Endothelial cell of umbilical vein (primary cell): ENCODE measurements at regions not wholly inside any gene's neighbourhood (a gene's known extent, or its start where the extent isn't known, plus 50 kb on each side); places are given as distances from the start of the nearest gene placed in this dataset.
"Not testable (repeated sequence)": the region's sequence is repeated elsewhere in the genome, so short reads cannot be mapped to it uniquely, and the experiment has no call there.

Experiments
- POLR2A ChIP-seq: IDR thresholded peaks from 2 replicates; pipeline ENCODE4 v1.6.1; 2012; ENCODE audit warnings: low read depth, mild to moderate bottlenecking, control low read depth, low read length
- POLR2AphosphoS5 ChIP-seq: IDR thresholded peaks from 2 replicates; pipeline ENCODE4 v1.6.1; 2012; ENCODE audit warnings: low read depth, mild to moderate bottlenecking, control low read depth, low read length, moderate library complexity; ENCODE audit not compliant: insufficient read depth
- TF ChIP-seq, protein P1 (sequence below), 2 donors: IDR thresholded peaks; 1 replicate in 1 of 2; 2 replicates in 1 of 2; pipeline ENCODE4 v1.5.1; 2011; ENCODE audit warnings: low read length in 2 of 2, mild to moderate bottlenecking in 2 of 2, moderate library complexity in 2 of 2, control low read depth in 1 of 2, inconsistent platforms in 1 of 2, low read depth in 1 of 2; ENCODE audit not compliant: insufficient read depth in 1 of 2; ENCODE audit errors: extremely low read depth in 1 of 2

DNA sequence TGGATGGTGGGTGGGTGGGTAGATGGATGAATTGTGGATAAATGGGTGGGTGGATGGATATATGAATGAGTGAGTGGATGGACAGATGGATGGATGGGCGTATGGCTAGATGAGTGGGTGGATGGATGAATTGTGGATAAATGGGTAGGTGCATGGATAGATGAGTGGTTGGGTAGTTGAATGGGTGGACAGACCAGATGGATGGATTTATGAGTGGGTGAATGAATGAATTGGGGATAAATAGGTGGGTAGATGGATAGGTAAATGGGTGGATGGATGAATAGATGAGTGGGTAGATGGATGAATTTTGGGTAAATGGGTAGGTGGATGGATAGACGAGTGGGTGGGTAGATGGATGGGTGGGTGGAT, 108.7 kb downstream of the NPIPB11 start:
- TF ChIP-seq POLR2AphosphoS5, POLR2A: not testable (repeated sequence)
- TF ChIP-seq, protein P1, sequence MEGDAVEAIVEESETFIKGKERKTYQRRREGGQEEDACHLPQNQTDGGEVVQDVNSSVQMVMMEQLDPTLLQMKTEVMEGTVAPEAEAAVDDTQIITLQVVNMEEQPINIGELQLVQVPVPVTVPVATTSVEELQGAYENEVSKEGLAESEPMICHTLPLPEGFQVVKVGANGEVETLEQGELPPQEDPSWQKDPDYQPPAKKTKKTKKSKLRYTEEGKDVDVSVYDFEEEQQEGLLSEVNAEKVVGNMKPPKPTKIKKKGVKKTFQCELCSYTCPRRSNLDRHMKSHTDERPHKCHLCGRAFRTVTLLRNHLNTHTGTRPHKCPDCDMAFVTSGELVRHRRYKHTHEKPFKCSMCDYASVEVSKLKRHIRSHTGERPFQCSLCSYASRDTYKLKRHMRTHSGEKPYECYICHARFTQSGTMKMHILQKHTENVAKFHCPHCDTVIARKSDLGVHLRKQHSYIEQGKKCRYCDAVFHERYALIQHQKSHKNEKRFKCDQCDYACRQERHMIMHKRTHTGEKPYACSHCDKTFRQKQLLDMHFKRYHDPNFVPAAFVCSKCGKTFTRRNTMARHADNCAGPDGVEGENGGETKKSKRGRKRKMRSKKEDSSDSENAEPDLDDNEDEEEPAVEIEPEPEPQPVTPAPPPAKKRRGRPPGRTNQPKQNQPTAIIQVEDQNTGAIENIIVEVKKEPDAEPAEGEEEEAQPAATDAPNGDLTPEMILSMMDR (IDR thresholded peaks at IDR 0.05; ENCODE audit: extremely low read depth in 1 of 2, insufficient read depth in 1 of 2, low read depth in 1 of 2, low read length in 2 of 2): not testable (repeated sequence)
